GM23338 (cell line): ENCODE measurements at regions not wholly inside any gene's neighbourhood (a gene's known extent, or its start where the extent isn't known, plus 50 kb on each side); places are given as distances from the start of the nearest gene placed in this dataset.
A peak's percentile ranks its signal among the peaks of the same experiment; 100 is the strongest.

Experiments
- ATAC-seq: fragments of 200-7000 bp; cut with Tn5 transposase; 3 replicates; pipeline ENCODE4 v1.9.1; 2020
- DNase-seq: peaks from one replicate; pipeline ENCODE4 v3.0.0-alpha.2; 2015; ENCODE audit warnings: low spot score
- H2AFZ ChIP-seq: fragments of 200-600 bp; sonication (generic); 2 replicates; pipeline ENCODE4 v1.8.0; 2016; ENCODE audit warnings: antibody characterized with exemption, mild to moderate bottlenecking, moderate library complexity
- H3F3A ChIP-seq: fragments of 200-600 bp; sonication (generic); replicated peaks from 2 replicates; pipeline ENCODE4 v1.8.0; 2017; ENCODE audit warnings: antibody characterized with exemption, mixed run types, low read depth
- H3K27ac ChIP-seq: fragments of 200-600 bp; sonication (generic); 2 replicates; pipeline ENCODE4 v1.6.1; 2016; ENCODE audit warnings: low read depth
- H3K27me3 ChIP-seq: fragments of 200-600 bp; sonication (generic); 2 replicates; pipeline ENCODE4 v1.8.0; 2016; ENCODE audit warnings: mild to moderate bottlenecking, mixed run types, moderate library complexity; ENCODE audit not compliant: insufficient read depth
- H3K36me3 ChIP-seq: fragments of 200-600 bp; sonication (generic); 2 replicates; pipeline ENCODE4 v1.8.0; 2016; ENCODE audit warnings: mild to moderate bottlenecking; ENCODE audit not compliant: insufficient read depth
- H3K4me1 ChIP-seq: fragments of 200-600 bp; sonication (generic); 2 replicates; pipeline ENCODE4 v1.8.0; 2016; ENCODE audit warnings: mild to moderate bottlenecking, moderate library complexity; ENCODE audit not compliant: insufficient read depth
- H3K4me2 ChIP-seq: fragments of 200-600 bp; sonication (generic); 2 replicates; pipeline ENCODE4 v1.7.1; 2017; ENCODE audit warnings: mixed run types
- H3K4me3 ChIP-seq: fragments of 200-600 bp; sonication (generic); 2 replicates; pipeline ENCODE4 v1.6.1; 2016; ENCODE audit warnings: mixed run types
- H3K79me2 ChIP-seq: fragments of 200-600 bp; sonication (generic); replicated peaks from 2 replicates; pipeline ENCODE4 v1.8.0; 2017; ENCODE audit warnings: mild to moderate bottlenecking; ENCODE audit not compliant: insufficient read depth
- H3K9me2 ChIP-seq: fragments of 200-600 bp; sonication (generic); 2 replicates; pipeline ENCODE4 v1.8.0; 2017; ENCODE audit not compliant: insufficient read depth
- H4K20me1 ChIP-seq: fragments of 200-600 bp; sonication (generic); replicated peaks from 2 replicates; pipeline ENCODE4 v1.8.0; 2017; ENCODE audit warnings: mild to moderate bottlenecking; ENCODE audit not compliant: insufficient read depth
- H3K27ac Mint-ChIP-seq: 2 replicates; pipeline ENCODE4 v1.8.0; 2020; ENCODE audit warnings: inconsistent platforms, mild to moderate bottlenecking, moderate library complexity, mixed read lengths
- H3K27me3 Mint-ChIP-seq: 3 replicates; pipeline ENCODE4 v1.8.0; 2022; ENCODE audit warnings: low read depth, mild to moderate bottlenecking, moderate library complexity, mixed read lengths, inconsistent platforms; ENCODE audit not compliant: insufficient read depth, poor library complexity
- H3K36me3 Mint-ChIP-seq: 3 replicates; pipeline ENCODE4 v1.8.0; 2021; ENCODE audit warnings: low read depth, mild to moderate bottlenecking, inconsistent platforms, moderate library complexity, mixed read lengths
- H3K4me1 Mint-ChIP-seq: 3 replicates; pipeline ENCODE4 v1.8.0; 2020; ENCODE audit warnings: mild to moderate bottlenecking, inconsistent platforms, mixed read lengths
- H3K4me3 Mint-ChIP-seq: 3 replicates; pipeline ENCODE4 v1.8.0; 2021; ENCODE audit warnings: moderate library complexity, mild to moderate bottlenecking, inconsistent platforms, mixed read lengths
- H3K9me3 Mint-ChIP-seq: 3 replicates; pipeline ENCODE4 v1.8.0; 2020; ENCODE audit warnings: moderate library complexity, mild to moderate bottlenecking, inconsistent platforms, mixed read lengths
- EZH2 ChIP-seq: fragments of 200-600 bp; sonication (generic); IDR thresholded peaks from one replicate; pipeline ENCODE4 v1.8.0; 2017; ENCODE audit warnings: antibody characterized with exemption, mild to moderate bottlenecking, low read depth; ENCODE audit not compliant: unreplicated experiment
- EZH2phosphoT487 ChIP-seq: fragments of 200-600 bp; sonication (generic); IDR thresholded peaks from one replicate; pipeline ENCODE4 v1.8.1; 2018; ENCODE audit warnings: antibody characterized with exemption; ENCODE audit not compliant: unreplicated experiment
- POLR2AphosphoS5 ChIP-seq: IDR thresholded peaks from 2 replicates; pipeline ENCODE4 v1.6.1; 2016; ENCODE audit warnings: antibody characterized with exemption, low read depth
- REST ChIP-seq: IDR thresholded peaks from one replicate; pipeline ENCODE4 v1.6.1; 2018; ENCODE audit warnings: antibody characterized with exemption; ENCODE audit not compliant: unreplicated experiment
- STAT1 ChIP-seq: IDR thresholded peaks from one replicate; pipeline ENCODE4 v1.6.1; 2016; ENCODE audit warnings: antibody characterized with exemption; ENCODE audit not compliant: unreplicated experiment
- ZNF114 ChIP-seq: fragments of 250-450 bp; sonication (Bioruptor Pico); IDR thresholded peaks from 2 replicates; pipeline ENCODE4 v1.5.0; 2020; ENCODE audit warnings: mild to moderate bottlenecking, moderate library complexity
- ZNF331 ChIP-seq: fragments of 250-450 bp; sonication (Bioruptor Pico); IDR thresholded peaks from 2 replicates; pipeline ENCODE4 v1.5.0; 2020; ENCODE audit warnings: low read depth, mild to moderate bottlenecking, moderate library complexity
- TF ChIP-seq, protein P1 (sequence below), 2 experiments: fragments of 200-600 bp in 1 of 2; sonication (generic) in 1 of 2; conservative IDR thresholded peaks; 2 replicates each; pipeline versions ENCODE4 v1.5.1 to v1.6.1; 2016 to 2017; ENCODE audit warnings: antibody characterized with exemption in 2 of 2, low read depth in 2 of 2, mild to moderate bottlenecking in 2 of 2, moderate library complexity in 1 of 2
- TF ChIP-seq, protein P2 (sequence below): fragments of 250-450 bp; sonication (Bioruptor Pico); IDR thresholded peaks from 2 replicates; pipeline ENCODE4 v1.5.0; 2020; ENCODE audit warnings: mild to moderate bottlenecking, moderate library complexity

DNA sequence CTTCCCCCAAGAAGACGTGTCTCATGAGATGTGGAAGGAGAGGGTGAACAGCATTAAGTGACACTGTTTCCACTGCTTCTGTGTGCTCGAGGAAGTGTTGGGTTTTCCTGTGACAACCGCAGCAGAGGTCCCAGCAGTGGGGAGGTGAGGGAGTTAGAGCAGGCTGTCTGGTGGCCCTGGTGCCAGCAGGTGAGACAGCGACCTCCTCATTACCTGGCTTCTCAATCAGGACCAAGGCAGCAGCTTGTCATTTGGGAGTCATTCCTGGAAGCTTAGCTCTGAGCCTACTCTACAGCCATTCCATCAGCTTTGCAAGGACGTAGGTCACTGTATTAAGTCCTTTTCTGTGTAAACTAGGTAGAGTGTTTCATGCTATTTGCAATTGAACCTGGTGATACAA is 63.3 kb upstream of the RGMA start:
- Mint-ChIP-seq H3K9me3 (peaks cover 16% of the 10 kb centered on the region), H3K4me1 (peaks cover 27% of the 10 kb centered on the region), H3K4me3 (no peak overlapping the region), H3K27ac (no peak overlapping the region), H3K27me3 (peaks cover 2% of the 10 kb centered on the region), H3K36me3 (peaks cover 5% of the 10 kb centered on the region; the same call in 1 of the 3 replicates)
- TF ChIP-seq ZNF331 (no peak), EZH2 (no peak), EZH2phosphoT487 (no peak), POLR2AphosphoS5 (no peak), REST (no peak), ZNF114 (no peak), STAT1 (no peak)
- TF ChIP-seq, protein P1, sequence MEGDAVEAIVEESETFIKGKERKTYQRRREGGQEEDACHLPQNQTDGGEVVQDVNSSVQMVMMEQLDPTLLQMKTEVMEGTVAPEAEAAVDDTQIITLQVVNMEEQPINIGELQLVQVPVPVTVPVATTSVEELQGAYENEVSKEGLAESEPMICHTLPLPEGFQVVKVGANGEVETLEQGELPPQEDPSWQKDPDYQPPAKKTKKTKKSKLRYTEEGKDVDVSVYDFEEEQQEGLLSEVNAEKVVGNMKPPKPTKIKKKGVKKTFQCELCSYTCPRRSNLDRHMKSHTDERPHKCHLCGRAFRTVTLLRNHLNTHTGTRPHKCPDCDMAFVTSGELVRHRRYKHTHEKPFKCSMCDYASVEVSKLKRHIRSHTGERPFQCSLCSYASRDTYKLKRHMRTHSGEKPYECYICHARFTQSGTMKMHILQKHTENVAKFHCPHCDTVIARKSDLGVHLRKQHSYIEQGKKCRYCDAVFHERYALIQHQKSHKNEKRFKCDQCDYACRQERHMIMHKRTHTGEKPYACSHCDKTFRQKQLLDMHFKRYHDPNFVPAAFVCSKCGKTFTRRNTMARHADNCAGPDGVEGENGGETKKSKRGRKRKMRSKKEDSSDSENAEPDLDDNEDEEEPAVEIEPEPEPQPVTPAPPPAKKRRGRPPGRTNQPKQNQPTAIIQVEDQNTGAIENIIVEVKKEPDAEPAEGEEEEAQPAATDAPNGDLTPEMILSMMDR (conservative IDR thresholded peaks at IDR 0.05; ENCODE audit: low read depth in 2 of 2), result no peak
- TF ChIP-seq, protein P2, sequence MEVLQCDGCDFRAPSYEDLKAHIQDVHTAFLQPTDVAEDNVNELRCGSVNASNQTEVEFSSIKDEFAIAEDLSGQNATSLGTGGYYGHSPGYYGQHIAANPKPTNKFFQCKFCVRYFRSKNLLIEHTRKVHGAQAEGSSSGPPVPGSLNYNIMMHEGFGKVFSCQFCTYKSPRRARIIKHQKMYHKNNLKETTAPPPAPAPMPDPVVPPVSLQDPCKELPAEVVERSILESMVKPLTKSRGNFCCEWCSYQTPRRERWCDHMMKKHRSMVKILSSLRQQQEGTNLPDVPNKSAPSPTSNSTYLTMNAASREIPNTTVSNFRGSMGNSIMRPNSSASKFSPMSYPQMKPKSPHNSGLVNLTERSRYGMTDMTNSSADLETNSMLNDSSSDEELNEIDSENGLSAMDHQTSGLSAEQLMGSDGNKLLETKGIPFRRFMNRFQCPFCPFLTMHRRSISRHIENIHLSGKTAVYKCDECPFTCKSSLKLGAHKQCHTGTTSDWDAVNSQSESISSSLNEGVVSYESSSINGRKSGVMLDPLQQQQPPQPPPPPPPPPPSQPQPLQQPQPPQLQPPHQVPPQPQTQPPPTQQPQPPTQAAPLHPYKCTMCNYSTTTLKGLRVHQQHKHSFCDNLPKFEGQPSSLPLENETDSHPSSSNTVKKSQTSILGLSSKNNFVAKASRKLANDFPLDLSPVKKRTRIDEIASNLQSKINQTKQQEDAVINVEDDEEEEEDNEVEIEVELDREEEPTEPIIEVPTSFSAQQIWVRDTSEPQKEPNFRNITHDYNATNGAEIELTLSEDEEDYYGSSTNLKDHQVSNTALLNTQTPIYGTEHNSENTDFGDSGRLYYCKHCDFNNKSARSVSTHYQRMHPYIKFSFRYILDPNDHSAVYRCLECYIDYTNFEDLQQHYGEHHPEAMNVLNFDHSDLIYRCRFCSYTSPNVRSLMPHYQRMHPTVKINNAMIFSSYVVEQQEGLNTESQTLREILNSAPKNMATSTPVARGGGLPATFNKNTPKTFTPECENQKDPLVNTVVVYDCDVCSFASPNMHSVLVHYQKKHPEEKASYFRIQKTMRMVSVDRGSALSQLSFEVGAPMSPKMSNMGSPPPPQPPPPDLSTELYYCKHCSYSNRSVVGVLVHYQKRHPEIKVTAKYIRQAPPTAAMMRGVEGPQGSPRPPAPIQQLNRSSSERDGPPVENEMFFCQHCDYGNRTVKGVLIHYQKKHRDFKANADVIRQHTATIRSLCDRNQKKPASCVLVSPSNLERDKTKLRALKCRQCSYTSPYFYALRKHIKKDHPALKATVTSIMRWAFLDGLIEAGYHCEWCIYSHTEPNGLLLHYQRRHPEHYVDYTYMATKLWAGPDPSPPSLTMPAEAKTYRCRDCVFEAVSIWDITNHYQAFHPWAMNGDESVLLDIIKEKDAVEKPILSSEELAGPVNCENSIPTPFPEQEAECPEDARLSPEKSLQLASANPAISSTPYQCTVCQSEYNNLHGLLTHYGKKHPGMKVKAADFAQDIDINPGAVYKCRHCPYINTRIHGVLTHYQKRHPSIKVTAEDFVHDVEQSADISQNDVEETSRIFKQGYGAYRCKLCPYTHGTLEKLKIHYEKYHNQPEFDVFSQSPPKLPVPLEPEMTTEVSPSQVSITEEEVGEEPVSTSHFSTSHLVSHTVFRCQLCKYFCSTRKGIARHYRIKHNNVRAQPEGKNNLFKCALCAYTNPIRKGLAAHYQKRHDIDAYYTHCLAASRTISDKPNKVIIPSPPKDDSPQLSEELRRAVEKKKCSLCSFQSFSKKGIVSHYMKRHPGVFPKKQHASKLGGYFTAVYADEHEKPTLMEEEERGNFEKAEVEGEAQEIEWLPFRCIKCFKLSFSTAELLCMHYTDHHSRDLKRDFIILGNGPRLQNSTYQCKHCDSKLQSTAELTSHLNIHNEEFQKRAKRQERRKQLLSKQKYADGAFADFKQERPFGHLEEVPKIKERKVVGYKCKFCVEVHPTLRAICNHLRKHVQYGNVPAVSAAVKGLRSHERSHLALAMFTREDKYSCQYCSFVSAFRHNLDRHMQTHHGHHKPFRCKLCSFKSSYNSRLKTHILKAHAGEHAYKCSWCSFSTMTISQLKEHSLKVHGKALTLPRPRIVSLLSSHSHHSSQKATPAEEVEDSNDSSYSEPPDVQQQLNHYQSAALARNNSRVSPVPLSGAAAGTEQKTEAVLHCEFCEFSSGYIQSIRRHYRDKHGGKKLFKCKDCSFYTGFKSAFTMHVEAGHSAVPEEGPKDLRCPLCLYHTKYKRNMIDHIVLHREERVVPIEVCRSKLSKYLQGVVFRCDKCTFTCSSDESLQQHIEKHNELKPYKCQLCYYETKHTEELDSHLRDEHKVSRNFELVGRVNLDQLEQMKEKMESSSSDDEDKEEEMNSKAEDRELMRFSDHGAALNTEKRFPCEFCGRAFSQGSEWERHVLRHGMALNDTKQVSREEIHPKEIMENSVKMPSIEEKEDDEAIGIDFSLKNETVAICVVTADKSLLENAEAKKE (CRISPR knock-in tag), result no peak
- ATAC-seq, result peak; percentile 69
- DNase-seq, result no peak
- H2AFZ ChIP-seq, result no peak overlapping the region
- no peaks in the 10 kb centered on the region for H4K20me1 ChIP-seq
- no peak overlapping the region for H3K4me3 ChIP-seq
- no peaks in the 10 kb centered on the region for H3F3A ChIP-seq
- no peaks in the 10 kb centered on the region for H3K79me2 ChIP-seq
- no peaks in the 10 kb centered on the region for H3K9me2 ChIP-seq
- peak overlapping the region; percentile 23; the same call in 1 of the 2 replicates for H3K4me2 ChIP-seq
- peaks cover 10% of the 10 kb centered on the region for H3K4me1 ChIP-seq
- H3K27me3 ChIP-seq, result no peaks in the 10 kb centered on the region
- no peak overlapping the region for H3K27ac ChIP-seq
- H3K36me3 ChIP-seq, result no peaks in the 10 kb centered on the region
